ENCODE measurements at regions not wholly inside any gene's neighbourhood (a gene's known extent, or its start where the extent isn't known, plus 50 kb on each side); places are given as distances from the start of the nearest gene placed in this dataset.

GRCh38 chr17:73694491-73694890 lies 50.2 kb upstream of the SDK2 start:
- H3K4me3 ChIP-seq (ENCODE audit: low read depth, low read length), result no peak overlapping the region
- no peak for DNase-seq (ENCODE audit: low read depth)
- TF ChIP-seq CTCF (IDR thresholded peaks at IDR 0.05; ENCODE audit: insufficient read depth, low read depth, low read length, missing control alignments), result no peak

- DNase-seq (ENCODE audit: low read depth), result no peak
- H3K4me3 ChIP-seq (ENCODE audit: low read depth, low read length), result no peak overlapping the region
- no peak for TF ChIP-seq CTCF (IDR thresholded peaks at IDR 0.05; ENCODE audit: insufficient read depth, low read depth, low read length, missing control alignments)
Observed at GRCh38 chr17:73695035-73695738, 50.9 kb upstream of the SDK2 start.

GRCh38 chr17:73696251-73696650 lies 52.0 kb upstream of the SDK2 start:
- no peak for DNase-seq (ENCODE audit: low read depth)
- no peak overlapping the region for H3K4me3 ChIP-seq (ENCODE audit: low read depth, low read length)
- no peak for TF ChIP-seq CTCF (IDR thresholded peaks at IDR 0.05; ENCODE audit: insufficient read depth, low read depth, low read length, missing control alignments)

GRCh38 chr17:73697872-73698271 lies 53.6 kb upstream of the SDK2 start:
- no peak for TF ChIP-seq CTCF (IDR thresholded peaks at IDR 0.05; ENCODE audit: insufficient read depth, low read depth, low read length, missing control alignments)
- H3K4me3 ChIP-seq (ENCODE audit: low read depth, low read length), result no peak overlapping the region
- no peak for DNase-seq (ENCODE audit: low read depth)

GRCh38 chr17:73698966-73699365 lies 54.7 kb upstream of the SDK2 start:
- H3K4me3 ChIP-seq (ENCODE audit: low read depth, low read length), result no peak overlapping the region
- TF ChIP-seq CTCF (IDR thresholded peaks at IDR 0.05; ENCODE audit: insufficient read depth, low read depth, low read length, missing control alignments), result no peak
- no peak for DNase-seq (ENCODE audit: low read depth)

GRCh38 chr17:73701701-73702100 lies 57.5 kb upstream of the SDK2 start:
- DNase-seq (ENCODE audit: low read depth), result no peak
- no peak overlapping the region for H3K4me3 ChIP-seq (ENCODE audit: low read depth, low read length)
- no peak for TF ChIP-seq CTCF (IDR thresholded peaks at IDR 0.05; ENCODE audit: insufficient read depth, low read depth, low read length, missing control alignments)

- DNase-seq (ENCODE audit: low read depth), result no peak
- no peak for TF ChIP-seq CTCF (IDR thresholded peaks at IDR 0.05; ENCODE audit: insufficient read depth, low read depth, low read length, missing control alignments)
- no peak overlapping the region for H3K4me3 ChIP-seq (ENCODE audit: low read depth, low read length)
Observed at GRCh38 chr17:73703192-73703591, 58.9 kb upstream of the SDK2 start.

Data from GM12865 (cell line).